Left kidney (tissue), 1 donor: ENCODE measurements at regions not wholly inside any gene's neighbourhood (a gene's known extent, or its start where the extent isn't known, plus 50 kb on each side); places are given as distances from the start of the nearest gene placed in this dataset.

Experiments used
- DNase-seq: peaks from one replicate; pipeline ENCODE4 v3.0.0-alpha.2; 2013

DNA sequence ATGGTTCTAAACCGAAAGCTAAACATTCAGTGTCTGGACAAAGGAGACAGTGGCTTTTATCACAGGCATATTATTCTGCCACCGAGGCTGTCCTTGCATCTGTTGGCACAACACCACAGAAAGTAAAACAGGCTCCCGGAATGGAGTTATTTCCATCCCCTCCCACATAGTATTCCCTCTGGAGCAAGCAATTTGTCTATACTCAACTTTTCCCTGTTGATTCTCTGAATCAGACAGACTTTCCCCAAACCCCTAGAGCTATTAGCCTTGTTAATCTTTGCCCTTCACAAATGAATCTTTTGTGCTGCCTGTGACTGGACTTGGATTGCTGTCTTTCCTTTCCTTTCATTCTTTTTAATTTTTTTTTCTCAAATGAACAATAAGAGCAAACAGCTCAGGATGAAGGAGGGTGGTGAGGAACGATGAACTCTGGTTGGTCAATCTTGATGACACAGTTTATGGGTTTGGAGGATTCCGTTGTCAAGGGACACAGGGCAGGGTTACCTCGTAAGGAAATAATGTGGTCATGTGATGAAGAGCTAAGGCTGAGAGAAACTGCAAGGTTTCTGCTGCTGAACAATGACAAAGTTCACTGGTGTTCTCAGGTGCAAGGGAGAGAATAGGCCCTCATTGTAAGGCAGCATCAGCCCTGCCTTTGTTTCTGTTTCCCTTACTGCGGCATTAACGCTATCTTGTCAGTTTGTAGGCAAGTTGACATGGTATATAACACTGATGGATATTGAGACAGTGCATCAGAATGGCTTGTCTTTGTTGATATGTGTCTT, 275.0 kb upstream of the BMP2 start:
- DNase-seq = no peak

DNA sequence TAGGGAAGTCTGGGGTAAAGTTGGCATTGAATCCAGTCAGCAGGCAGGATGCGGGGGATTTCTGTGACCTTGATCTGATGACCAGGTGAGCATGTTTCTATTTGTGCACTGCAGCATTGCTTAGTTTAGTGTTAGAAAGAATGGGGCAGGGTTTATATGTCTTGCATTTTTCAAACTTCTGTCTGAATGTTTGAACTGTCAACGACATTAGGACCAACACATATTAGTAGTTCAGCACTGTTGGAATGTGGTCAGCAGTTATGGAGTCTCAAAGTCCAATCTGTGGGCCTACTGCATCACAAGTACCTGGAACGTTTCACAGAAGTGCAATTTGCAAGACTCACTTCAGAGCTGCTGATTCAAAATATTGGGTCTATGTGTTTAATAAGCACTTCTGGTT, 276.6 kb upstream of the BMP2 start:
- DNase-seq = no peak

DNA sequence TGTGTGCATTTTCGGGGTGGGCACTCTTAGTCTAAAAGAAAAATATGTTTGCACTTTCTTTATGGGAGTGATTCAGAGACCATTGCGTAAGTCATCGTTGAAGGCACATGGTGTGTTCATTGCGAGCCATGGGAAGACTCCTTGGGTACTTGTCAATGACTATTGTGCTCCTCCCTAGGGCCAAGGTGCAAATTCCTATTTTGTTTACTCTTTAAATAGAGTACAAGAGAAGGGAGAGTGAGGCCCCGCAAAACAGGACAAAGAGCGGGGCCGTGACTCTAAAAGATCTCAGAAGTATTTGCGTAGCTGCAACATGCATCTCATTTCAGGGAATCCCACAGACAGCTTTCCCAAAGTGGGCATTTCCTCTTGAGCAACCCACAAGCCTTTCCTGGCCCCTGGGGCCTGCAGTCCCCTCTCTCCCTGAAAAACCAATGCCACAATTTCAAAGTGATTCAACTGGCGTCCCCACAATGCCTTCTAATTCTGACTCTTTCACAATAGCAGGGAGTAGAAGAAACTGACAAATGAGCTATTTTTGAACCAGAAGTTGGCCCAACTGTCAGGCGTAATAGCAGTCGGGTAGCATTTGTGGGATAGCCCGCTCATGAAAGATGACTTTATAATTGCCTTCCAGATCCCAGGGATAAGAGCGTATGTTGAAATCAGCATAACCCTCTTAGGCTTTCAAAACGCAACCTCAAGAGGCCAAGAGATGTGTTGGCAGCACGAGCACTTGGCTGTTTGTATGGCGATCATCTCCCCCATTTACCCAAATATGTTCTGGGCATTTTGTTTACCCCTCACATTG, 277.9 kb upstream of the BMP2 start:
- DNase-seq = no peak

DNA sequence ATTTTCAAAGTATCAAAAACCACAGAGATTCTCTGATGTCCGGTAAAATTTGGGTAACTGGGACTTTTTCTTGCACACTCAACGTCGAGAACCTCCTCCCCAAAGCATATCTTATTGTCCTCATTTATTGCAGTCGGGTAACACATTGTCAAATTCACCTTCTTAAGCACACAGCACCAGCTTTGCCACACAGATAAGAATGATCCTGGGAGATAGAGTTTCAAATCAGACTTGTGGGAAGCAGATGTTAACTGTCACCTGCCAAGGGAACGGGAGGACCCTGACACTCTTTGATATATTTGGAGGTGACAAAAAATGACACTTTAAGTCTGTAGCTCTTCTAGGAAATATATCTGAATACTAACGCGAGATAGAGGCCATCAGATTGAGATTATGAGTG, 282.1 kb upstream of the BMP2 start:
- no peak for DNase-seq

DNA sequence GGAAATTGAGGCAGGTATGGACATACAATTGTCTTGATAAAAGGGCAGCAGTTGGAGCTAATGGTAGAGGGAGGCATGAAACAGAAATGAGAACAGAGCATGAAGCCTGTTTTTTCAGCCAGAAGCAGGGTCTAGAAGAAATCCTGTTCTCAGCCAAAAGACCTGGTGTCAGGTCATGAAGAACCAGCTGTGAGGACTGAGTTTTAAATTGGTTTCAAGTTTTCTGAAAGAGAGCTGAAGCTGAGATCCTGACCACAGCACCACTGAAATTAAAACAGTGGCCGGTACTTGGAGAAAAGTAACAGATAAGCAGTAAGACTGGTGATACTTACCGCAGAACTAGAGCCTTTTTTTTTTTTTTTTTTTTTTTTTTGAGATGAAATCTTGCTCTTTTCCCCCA, 283.8 kb upstream of the BMP2 start:
- DNase-seq = no peak

DNA sequence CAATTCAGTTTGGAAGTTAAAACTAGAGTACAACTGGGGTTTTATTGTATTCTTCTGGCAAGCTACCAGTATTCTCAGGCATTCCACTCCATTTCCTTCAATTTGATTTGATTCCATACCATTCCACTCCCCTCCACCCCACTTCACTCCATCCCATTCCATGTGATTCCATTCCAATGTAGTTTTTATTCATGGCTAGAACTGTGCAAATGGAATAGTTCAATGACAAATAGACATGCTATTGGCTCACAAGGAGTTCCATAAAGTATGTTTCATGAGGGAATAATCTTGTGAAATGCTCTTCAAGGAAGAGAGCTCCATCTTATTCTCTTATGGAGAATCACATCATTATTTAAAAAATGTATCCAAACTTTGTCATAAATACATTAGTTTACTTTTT, 285.0 kb upstream of the BMP2 start:
- no peak for DNase-seq

DNA sequence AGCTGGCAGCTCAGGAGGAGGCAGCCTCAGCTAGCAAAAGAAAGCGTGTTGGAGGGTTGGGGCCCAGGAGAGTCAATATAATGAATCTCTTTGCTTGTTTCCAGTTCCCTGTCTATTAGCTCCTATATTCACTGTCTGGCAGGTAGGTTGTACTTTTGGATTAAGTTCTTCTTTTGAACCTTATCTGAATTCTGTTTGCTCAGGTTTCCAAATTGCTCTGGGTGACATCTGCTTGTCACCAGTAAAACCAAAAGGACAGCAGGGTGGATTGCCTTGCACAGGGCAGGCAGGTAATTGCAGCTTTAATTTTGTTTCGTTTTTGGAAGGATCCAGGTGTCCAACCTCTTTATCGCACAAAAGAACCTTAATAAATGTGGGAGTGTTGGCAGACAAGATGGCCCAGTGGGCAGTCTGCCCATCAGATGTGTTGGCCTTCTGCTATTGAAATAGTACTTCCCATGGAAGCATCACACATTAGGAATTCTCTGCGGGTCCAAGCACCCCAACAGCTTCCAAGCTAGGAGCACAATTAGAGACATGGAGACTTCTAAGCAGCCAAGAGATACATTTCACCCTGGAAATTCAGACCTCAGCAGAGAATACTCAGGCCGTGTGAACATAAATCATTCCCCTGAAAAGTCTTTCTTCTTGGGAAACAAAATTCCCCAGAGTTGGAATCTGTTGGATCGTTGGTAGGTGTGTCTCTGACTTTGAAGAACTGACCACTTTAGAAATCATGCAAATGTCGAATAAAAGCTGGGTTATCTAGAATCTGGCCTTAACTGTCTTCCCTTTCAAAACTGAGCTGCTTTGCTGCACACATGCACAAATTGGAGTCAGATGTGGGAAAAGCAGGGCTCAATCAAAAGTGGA, 286.9 kb upstream of the BMP2 start:
- DNase-seq = no peak

DNA sequence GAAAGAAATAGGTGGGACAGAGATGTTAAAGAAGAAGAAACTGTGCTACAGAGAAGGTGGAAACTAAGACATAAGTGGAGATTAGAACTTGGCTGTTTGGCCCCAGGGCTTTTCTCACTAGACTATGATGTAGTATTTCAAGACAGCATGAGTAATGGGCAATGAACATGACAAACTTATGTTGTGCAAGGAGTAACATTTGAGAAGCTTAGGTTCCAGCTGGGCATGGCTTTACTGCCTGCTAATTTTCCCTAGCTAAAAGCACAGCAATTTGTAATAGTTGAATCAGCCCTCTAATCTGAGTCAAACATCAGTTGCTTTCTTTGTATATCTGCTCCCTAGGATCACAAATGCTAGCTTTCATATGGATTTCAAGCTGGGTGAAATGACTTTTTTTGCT, 294.3 kb upstream of the BMP2 start:
- DNase-seq = no peak

DNA sequence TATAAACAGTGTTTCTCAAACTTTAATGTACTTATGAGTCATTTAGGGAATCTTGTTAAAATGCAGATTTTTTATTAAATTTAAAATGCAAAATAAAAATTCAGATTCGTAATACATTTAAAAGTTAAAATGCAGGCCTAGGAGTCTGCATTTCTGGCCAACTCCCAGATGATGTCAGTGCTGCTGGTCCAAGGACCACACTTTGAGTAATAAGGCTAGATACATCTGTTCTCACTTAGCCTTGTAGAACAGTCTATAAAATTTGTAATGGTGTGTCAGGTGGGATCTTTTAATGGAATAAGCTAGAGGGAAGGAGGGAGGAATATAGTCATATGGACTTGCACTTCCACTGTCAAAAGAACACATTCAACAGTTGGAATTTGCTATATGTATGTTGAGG, 295.6 kb upstream of the BMP2 start:
- DNase-seq = no peak

DNA sequence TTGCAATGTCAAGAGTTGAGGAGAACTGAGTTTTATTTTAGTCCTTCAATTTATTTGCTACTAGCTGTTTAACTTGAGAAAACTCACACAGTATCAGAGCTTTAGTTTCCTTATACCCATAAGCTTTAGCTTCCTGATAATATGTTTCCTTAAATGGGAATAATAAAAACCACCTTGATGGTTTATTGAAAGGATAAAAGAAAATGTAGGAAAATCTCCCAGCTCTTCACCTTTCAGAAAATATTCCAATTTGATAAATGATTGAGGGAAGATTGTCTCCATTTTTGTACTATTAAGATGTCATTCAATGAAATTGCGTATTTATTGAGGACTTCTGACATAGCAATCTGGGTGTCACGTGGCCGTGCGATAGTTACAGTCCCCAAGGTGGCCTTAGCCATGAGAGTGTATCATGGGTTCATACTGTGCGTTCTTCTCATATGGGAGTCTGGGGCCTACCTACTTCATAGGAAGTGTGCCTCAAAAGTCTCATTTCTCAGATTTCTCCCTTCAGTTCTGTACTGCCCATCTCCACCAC, 296.3 kb upstream of the BMP2 start:
- DNase-seq = no peak

DNA sequence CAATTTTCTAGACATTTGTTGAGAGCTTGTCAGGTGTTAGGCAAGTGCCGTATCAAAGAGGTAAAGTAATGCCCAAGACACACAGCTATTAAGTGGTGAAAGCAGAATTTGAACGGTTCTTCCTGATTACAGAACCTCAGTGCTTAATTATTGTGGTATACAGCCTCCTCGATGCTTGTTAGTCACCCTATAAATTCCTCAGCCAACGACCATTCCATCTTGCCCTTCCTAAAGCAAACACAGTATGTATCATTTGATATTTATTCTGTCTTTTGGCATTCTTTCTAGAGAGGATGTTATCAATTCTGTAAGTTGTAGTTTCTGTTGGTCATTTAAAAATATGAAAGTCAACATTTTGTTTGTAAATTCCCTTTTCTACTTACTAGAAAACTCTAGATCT, 297.8 kb upstream of the BMP2 start:
- DNase-seq = no peak

DNA sequence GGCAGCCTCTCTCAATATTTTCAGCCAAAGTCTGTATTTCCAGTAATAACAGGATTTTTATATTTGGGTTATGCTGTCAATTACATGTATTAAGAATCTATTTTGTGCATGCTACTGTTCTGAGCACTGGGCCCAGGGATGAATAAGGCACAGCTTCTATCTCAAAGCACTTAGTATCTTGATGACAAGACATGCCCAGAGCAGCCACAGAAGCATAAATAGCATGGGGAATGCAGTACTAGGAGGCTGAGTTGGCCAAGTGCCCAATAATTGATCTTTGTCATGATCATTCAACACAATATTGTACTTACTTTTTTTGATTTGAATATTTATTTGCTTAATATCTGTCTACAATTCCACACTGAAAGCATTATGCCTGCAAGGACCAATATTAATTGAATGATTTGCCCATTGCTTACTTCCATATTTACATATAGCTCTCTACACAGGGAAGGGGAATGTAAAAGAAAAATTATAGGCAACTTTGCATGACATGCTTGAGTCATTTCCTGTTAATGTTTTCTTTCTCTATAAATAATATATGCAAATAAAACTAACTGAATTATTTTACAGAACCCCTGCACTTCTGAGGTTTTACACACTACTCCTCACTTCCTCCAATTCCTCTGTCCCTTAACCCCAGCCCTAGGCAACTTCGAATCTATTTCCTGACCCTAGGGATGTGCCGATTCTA, 298.9 kb upstream of the BMP2 start:
- no peak for DNase-seq

DNA sequence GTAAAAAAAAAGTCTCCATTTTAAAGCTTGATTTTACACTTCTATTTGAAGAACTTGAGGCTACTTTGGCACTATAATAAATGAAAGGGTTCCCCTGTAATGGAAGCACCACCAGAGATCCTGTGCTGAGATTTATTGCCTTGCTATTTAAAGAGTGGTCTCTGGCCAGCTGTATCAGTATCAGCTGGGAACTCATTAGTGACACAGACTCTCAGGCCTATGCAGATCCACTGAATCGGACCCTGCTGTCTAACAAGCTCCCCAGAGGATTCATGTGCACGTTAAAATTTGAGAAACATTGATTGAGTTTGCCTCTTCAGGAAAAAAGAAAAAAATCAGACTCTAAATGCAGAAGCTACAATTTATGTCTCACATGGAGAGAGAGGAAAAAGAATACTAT, 299.9 kb upstream of the BMP2 start:
- no peak for DNase-seq

DNA sequence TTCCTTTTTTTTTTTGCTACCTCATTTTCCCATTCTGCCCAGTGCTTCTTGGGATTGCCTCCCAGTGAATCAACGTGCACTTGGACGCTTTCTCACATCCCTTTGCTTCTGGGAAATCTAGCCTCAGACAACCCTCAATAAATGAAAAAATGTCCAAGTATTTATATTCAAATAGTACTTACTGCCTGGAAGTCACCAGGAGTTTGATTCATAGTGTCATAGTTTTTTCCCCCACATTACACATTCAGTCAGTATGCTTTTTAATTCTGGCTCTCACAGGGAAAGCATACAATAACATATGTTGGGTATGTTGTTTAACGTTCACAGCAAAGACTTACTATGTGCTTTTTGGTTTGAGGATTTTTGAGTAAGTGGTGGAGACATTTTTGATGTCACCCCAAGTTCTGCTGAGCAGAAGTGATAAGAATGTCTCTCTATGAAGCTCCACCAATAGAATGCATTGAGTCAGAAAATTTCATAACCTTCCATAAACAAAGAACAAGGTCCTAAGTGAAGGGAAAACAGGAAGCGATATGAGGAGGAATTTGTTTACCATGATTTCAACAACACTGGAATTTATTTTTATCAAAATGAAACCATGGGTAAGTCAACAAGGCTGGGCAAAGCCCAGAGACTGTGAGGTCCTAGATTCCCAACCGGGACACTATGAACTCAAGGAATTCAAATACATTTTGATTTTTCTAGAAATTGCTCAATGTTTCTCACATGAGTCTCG, 301.2 kb upstream of the BMP2 start:
- no peak for DNase-seq

DNA sequence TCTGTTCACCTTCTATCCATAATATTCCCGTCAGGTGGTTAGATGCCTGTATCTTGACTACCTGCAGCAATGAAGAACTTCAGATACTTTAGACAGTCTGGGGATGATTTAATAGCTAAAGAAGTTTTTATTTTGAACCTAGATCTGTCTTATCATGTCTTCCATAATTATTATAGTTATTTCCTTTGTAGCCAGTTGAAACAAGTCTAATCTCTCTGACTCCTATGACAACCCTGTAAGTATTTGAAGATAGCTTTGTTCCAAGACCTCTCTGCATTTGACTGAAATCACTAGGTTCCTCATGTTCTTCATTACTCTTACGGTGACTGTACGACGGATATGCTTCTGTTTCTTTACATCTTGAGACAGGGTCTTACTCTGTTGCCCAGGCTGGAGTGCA, 316.6 kb upstream of the BMP2 start:
- DNase-seq = no peak

DNA sequence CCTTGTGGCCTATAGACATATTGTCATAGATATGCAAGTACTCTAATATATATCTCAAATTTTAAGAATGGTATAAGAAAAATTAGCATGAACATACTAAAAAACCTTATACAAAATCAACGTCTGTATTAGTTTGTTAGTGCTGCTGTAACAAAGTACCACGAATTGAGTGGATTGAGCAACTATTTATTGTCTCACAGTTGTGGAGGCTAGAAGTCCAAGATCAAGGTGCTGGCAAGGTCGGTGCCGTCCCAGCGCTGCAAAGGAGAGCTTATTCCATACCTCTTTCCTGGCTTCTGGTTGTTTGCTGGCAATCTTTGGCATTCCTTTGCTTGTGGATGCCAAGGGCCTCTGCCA, 317.6 kb upstream of the FERMT1 start:
- DNase-seq = no peak

DNA sequence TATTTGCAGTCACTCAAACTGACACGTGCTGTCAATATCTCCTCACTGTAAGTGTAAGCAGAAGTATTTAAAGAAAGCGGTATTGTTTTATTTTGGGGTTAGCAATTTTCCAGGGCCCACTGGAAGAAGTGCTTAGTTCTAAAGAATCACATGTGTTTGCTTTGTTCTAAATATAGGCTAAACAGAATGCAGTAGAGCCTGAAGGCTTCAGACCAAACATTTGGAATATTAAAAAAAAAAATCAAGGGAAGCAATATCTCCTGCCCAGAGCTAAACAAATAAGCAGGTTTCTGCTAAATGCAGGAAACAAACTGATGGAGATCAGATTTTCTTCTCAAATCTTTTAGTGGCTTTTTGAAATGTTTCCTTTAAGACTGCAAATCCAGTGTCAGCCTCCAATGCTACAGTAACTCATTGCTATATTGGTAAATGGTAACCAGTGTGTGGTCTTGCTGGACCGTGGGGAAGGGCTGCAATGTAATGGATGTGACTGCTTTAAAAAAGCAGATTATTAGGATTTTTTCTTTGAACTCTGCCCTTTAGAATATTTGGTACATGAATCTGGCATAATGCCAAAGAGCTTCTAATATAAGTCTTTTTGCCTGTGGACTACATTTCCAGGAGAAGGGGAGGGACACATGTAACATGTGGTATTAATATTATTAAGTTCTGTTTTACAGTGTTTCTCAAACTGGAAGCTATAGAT, 317.1 kb upstream of the FERMT1 start:
- DNase-seq = no peak

DNA sequence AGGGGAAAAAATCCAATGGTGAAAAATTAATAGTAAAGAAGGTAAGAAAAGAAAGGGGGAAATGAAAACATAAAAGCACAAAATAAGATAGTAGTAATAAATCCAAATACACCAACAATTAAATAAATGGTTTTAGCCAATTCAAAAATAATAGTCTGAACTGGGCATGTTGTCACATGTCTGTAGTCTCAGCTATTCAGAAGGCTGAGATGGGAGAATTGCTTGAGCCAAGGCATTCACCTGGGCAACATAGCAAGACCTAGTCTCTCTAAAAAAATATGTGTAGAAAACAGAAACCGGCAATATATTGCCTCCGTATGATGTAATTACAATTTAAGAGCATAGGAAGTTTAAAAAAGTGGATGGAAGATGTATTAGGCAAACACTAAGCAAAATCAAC, 311.3 kb upstream of the FERMT1 start:
- DNase-seq = no peak

DNA sequence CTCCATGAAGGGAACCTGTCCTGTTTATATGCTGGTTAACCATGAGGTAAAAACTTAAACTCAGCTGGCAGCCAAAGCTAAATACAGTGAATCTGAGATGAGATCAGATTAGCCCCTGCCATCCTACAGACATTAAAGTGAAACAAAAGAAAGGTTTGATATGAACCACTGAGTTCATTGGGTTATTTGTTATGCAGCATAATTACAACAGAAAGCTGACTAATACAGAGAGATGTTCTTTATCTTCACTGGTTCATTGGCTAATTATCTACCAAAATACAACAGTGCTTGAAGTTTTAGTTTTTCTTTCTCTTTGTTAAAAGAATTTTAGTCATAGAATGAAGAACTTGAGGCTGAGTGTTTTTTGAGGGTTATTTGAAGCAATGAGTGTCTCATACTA, 307.6 kb upstream of the FERMT1 start:
- no peak for DNase-seq

DNA sequence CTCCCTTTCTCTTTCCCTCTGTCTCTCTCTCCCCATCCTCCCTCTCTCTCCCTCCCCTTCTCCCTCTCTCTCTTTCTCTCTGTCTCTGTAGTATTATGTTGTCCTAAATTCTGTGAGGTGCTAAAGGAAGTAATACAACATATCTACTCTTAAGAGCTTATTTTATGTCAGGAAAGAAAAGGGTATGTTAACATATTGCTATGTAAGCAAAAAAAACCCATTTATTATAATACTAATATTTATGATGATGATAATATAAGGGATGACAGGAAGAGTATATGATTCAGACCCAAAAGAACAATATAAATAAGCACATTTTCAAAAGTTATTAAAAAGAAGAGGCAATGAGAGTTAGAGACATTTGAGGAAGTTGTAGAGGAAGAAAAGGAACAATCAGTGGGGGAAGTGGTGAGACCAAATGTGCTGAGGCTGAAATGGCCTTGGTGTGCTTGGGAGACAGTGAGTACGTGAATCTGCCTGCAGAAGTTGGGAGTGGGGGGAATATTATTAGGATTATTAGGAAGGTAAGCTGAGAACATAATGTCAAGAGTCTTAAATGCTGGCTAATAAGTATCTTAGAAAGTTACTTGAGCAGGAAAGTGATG, 303.6 kb upstream of the FERMT1 start:
- DNase-seq = no peak
